NCI-H510A (cell line): ENCODE measurements at regions not wholly inside any gene's neighbourhood (a gene's known extent, or its start where the extent isn't known, plus 50 kb on each side); places are given as distances from the start of the nearest gene placed in this dataset.
"Not testable (repeated sequence)": the region's sequence is repeated elsewhere in the genome, so short reads cannot be mapped to it uniquely, and the experiment has no call there.

Experiments
- DNase-seq: peaks from one replicate; lab custom pipeline; 2025; lab: John Stamatoyannopoulos, UW

- no peak for DNase-seq
Observed at GRCh38 chr6:72457738-72458137, 164.1 kb upstream of the KCNQ5 start.

GRCh38 chr6:72458521-72458920 is 163.3 kb upstream of the KCNQ5 start:
- no peak for DNase-seq

- no peak for DNase-seq
Observed at GRCh38 chr6:72461144-72461543, 160.7 kb upstream of the KCNQ5 start.

GRCh38 chr6:72464246-72464645 is 157.6 kb upstream of the KCNQ5 start:
- DNase-seq = no peak

- no peak for DNase-seq
Observed at GRCh38 chr6:72464791-72465691, 156.8 kb upstream of the KCNQ5 start.

- no peak for DNase-seq
Observed at GRCh38 chr6:72466471-72466870, 155.4 kb upstream of the KCNQ5 start.

GRCh38 chr6:72466971-72467566 is 154.8 kb upstream of the KCNQ5 start:
- no peak for DNase-seq

GRCh38 chr6:72469406-72469983 is 152.4 kb upstream of the KCNQ5 start:
- DNase-seq = not testable (repeated sequence)

- no peak for DNase-seq
Observed at GRCh38 chr6:72476051-72476450, 145.8 kb upstream of the KCNQ5 start.

- DNase-seq = no peak
Observed at GRCh38 chr6:72476646-72477045, 145.2 kb upstream of the KCNQ5 start.

GRCh38 chr6:72495441-72495840 is 126.4 kb upstream of the KCNQ5 start:
- no peak for DNase-seq

GRCh38 chr6:72497186-72497585 is 124.7 kb upstream of the KCNQ5 start:
- no peak for DNase-seq

- no peak for DNase-seq
Observed at GRCh38 chr6:72500669-72501068, 121.2 kb upstream of the KCNQ5 start.

- DNase-seq = no peak
Observed at GRCh38 chr6:72504406-72504805, 117.5 kb upstream of the KCNQ5 start.

GRCh38 chr6:72505446-72505845 is 116.4 kb upstream of the KCNQ5 start:
- no peak for DNase-seq

GRCh38 chr6:72519871-72520270 is 102.0 kb upstream of the KCNQ5 start:
- no peak for DNase-seq

- no peak for DNase-seq
Observed at GRCh38 chr6:72521684-72522083, 100.2 kb upstream of the KCNQ5 start.

GRCh38 chr6:72522735-72523141 is 99.1 kb upstream of the KCNQ5 start:
- peak; percentile 29 for DNase-seq

GRCh38 chr6:72524011-72524645 is 97.7 kb upstream of the KCNQ5 start:
- no peak for DNase-seq

- DNase-seq = no peak
Observed at GRCh38 chr6:72525821-72526510, 95.9 kb upstream of the KCNQ5 start.

GRCh38 chr6:72530152-72530551 is 91.7 kb upstream of the KCNQ5 start:
- DNase-seq = no peak

GRCh38 chr6:72530750-72531149 is 91.1 kb upstream of the KCNQ5 start:
- no peak for DNase-seq
